ENCODE measurements at regions not wholly inside any gene's neighbourhood (a gene's known extent, or its start where the extent isn't known, plus 50 kb on each side); places are given as distances from the start of the nearest gene placed in this dataset.

DNA sequence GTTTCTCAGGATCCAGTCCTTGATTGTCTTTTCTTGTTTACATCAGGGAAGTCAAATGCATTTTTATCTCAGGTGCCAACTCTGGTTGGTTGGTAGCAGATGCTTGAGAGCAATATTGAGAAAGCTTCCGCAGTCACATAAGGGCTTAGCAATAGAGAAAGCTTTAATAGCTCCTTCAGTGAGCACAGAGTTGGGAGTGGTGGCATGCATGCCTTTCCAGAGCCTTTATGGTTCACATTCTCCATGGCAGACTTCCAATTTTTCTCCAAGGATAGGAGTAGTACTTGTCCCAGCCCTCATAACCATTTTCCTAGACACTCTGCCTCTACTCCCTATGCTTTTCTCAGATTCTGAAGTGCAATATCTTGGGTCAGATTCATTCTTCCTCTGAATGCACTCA lies 280.4 kb downstream of the AEBP2 start:
- no peak overlapping the region for H3K9ac ChIP-seq (ENCODE audit: low read depth, low read length)
- TF ChIP-seq, protein P1, sequence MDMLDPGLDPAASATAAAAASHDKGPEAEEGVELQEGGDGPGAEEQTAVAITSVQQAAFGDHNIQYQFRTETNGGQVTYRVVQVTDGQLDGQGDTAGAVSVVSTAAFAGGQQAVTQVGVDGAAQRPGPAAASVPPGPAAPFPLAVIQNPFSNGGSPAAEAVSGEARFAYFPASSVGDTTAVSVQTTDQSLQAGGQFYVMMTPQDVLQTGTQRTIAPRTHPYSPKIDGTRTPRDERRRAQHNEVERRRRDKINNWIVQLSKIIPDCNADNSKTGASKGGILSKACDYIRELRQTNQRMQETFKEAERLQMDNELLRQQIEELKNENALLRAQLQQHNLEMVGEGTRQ (IDR thresholded peaks at IDR 0.05; ENCODE audit: low read depth, low read length): no peak
- TF ChIP-seq, protein P2, sequence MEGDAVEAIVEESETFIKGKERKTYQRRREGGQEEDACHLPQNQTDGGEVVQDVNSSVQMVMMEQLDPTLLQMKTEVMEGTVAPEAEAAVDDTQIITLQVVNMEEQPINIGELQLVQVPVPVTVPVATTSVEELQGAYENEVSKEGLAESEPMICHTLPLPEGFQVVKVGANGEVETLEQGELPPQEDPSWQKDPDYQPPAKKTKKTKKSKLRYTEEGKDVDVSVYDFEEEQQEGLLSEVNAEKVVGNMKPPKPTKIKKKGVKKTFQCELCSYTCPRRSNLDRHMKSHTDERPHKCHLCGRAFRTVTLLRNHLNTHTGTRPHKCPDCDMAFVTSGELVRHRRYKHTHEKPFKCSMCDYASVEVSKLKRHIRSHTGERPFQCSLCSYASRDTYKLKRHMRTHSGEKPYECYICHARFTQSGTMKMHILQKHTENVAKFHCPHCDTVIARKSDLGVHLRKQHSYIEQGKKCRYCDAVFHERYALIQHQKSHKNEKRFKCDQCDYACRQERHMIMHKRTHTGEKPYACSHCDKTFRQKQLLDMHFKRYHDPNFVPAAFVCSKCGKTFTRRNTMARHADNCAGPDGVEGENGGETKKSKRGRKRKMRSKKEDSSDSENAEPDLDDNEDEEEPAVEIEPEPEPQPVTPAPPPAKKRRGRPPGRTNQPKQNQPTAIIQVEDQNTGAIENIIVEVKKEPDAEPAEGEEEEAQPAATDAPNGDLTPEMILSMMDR (conservative IDR thresholded peaks at IDR 0.05; ENCODE audit: low read depth, low read length): no peak
- no peak for TF ChIP-seq MAZ (IDR thresholded peaks at IDR 0.05; ENCODE audit: borderline replicate concordance, low read depth, low read length)
- no peak for TF ChIP-seq FOS (IDR thresholded peaks at IDR 0.05; ENCODE audit: low read depth, low read length)
- TF ChIP-seq CHD1 (IDR thresholded peaks at IDR 0.05; ENCODE audit: low read depth, low read length): no peak
- no peak for TF ChIP-seq BHLHE40 (IDR thresholded peaks at IDR 0.05; ENCODE audit: low read depth, low read length)
- no peak for TF ChIP-seq RAD21 (IDR thresholded peaks at IDR 0.05; ENCODE audit: low read length)
- TF ChIP-seq RCOR1 (IDR thresholded peaks at IDR 0.05; ENCODE audit: insufficient replicate concordance, low read length): no peak
- no peak for TF ChIP-seq RFX5 (IDR thresholded peaks at IDR 0.05; ENCODE audit: low read depth, low read length)
- no peak for TF ChIP-seq SMC3 (IDR thresholded peaks at IDR 0.05; ENCODE audit: low read depth, low read length)
- no peak for TF ChIP-seq CEBPB (IDR thresholded peaks at IDR 0.05; ENCODE audit: low read depth, low read length)
- TF ChIP-seq NFE2L2 (IDR thresholded peaks at IDR 0.05; ENCODE audit: low read depth, low read length): no peak
- TF ChIP-seq MAFK (IDR thresholded peaks at IDR 0.05; ENCODE audit: low read depth, low read length): no peak
- no peak for TF ChIP-seq MXI1 (IDR thresholded peaks at IDR 0.05; ENCODE audit: borderline replicate concordance, low read depth, low read length)
- ATAC-seq (ENCODE audit: low read depth): no peak
- no peak overlapping the region for H4K8ac ChIP-seq (ENCODE audit: low read depth in 2 of 2, low read length in 2 of 2)
- intact Hi-C loops (cut with micrococcal nuclease) (no loop called here), in situ Hi-C loops (cut with MboI; ENCODE audit: low sequenced_read_pairs) (no loop called here), dilution Hi-C loops (cut with HindIII; ENCODE audit: low sequenced_read_pairs, unreplicated experiment) (no loop called here)
- H3K9me1 ChIP-seq (ENCODE audit: insufficient read depth, low read length): no peaks in the 10 kb centered on the region
- no peak overlapping the region for H3K56ac ChIP-seq (ENCODE audit: extremely low read depth, insufficient read depth, low read length)
- H3K18ac ChIP-seq (ENCODE audit: low read depth, low read length): no peak overlapping the region
- H2BK20ac ChIP-seq (ENCODE audit: low read depth, low read length): no peak overlapping the region
- no CpG with 5 or more reads among the region's 1 CpG for WGBS, 2 experiments (ENCODE audit: extremely low coverage in 2 of 2, insufficient read length in 1 of 2)
- H3K4me1 ChIP-seq (ENCODE audit: control insufficient read depth, insufficient read depth, low read length): no peaks in the 10 kb centered on the region; the same call in 1 of the 2 replicates
- H2BK15ac ChIP-seq (ENCODE audit: low read depth, low read length): no peak overlapping the region
- H3K14ac ChIP-seq (replicated peaks; ENCODE audit: low read depth, low read length): no peak overlapping the region
- H3K4ac ChIP-seq (ENCODE audit: low read depth, low read length): no peak overlapping the region
- no peaks in the 10 kb centered on the region for H3K79me1 ChIP-seq (ENCODE audit: low read depth in 1 of 2, low read length in 2 of 2)
- no peak for DNase-seq
- BruUV-seq (replicated peaks): no TSS peak
- CTCF ChIA-PET: no interaction called here
- H3K36me3 ChIP-seq (ENCODE audit: control insufficient read depth, insufficient read depth, low read length): no peaks in the 10 kb centered on the region
- no peak overlapping the region for H3K4me2 ChIP-seq (ENCODE audit: low read depth, low read length)
- no peaks in the 10 kb centered on the region for H4K20me1 ChIP-seq (ENCODE audit: insufficient read depth, low read length)
- no peak overlapping the region for H3K4me3 ChIP-seq (ENCODE audit: insufficient read depth, low read depth, low read length)
- H2BK5ac ChIP-seq (ENCODE audit: low read depth, low read length, poor library complexity, severe bottlenecking): no peak overlapping the region
- no peak overlapping the region for H4K91ac ChIP-seq (ENCODE audit: insufficient read depth, low read depth, low read length)
- H2AFZ ChIP-seq (replicated peaks; ENCODE audit: low read length, poor library complexity): no peak overlapping the region
- H3K23ac ChIP-seq (ENCODE audit: low read depth, low read length): no peak overlapping the region
- no peak overlapping the region for H4K5ac ChIP-seq (ENCODE audit: low read depth, low read length)
- no peak overlapping the region for H2AK9ac ChIP-seq (replicated peaks; ENCODE audit: low read depth, low read length, poor library complexity)
- H3K27ac ChIP-seq (ENCODE audit: insufficient read depth, low read length): no peak overlapping the region
- no peak overlapping the region for H2BK120ac ChIP-seq (ENCODE audit: low read depth, low read length)
- POLR2A ChIA-PET (ENCODE audit: unreplicated experiment): interaction anchor here (0.6 kb wide), 1 partner anchor 330 kb away, joined by 7 read pairs; no protein-coding TSS in a partner anchor
- H3K27me3 ChIP-seq (ENCODE audit: control insufficient read depth, insufficient read depth, low read length): no peaks in the 10 kb centered on the region
- H3K9me3 ChIP-seq (ENCODE audit: control insufficient read depth, insufficient read depth, low read length): no peaks in the 10 kb centered on the region
- no peak overlapping the region for H2AK5ac ChIP-seq (ENCODE audit: low read depth, low read length)
